Activated CD8-positive, alpha-beta memory T cell treated with anti-CD3 and anti-CD28 coated beads for 36 hours (primary cell): ENCODE measurements at regions not wholly inside any gene's neighbourhood (a gene's known extent, or its start where the extent isn't known, plus 50 kb on each side); places are given as distances from the start of the nearest gene placed in this dataset.

Experiments used
- CTCF ChIA-PET: fragments of 350-600 bp; sonication (Branson Sonifier 250); formaldehyde crosslinking; loops from one replicate; lab custom pipeline; 2021; ENCODE audit warnings: antibody characterized with exemption; lab: Charles Lee
- POLR2A ChIA-PET: fragments of 350-600 bp; sonication (Branson Sonifier 250); formaldehyde crosslinking; loops from one replicate; lab custom pipeline; 2021; ENCODE audit warnings: antibody characterized with exemption; lab: Charles Lee

- ChIA-PET POLR2A (no interaction called here), CTCF (no interaction called here)
Observed at GRCh38 chr3:118348169-118348557, 686.5 kb downstream of the IGSF11 start.

GRCh38 chr3:118354556-118354955 lies 680.1 kb downstream of the IGSF11 start:
- ChIA-PET CTCF (no interaction called here), POLR2A (no interaction called here)

- ChIA-PET CTCF (no interaction called here), POLR2A (no interaction called here)
Observed at GRCh38 chr3:118369892-118370491, 664.7 kb downstream of the IGSF11 start.

- ChIA-PET POLR2A (no interaction called here), CTCF (no interaction called here)
Observed at GRCh38 chr3:118380576-118380975, 654.1 kb downstream of the IGSF11 start.

GRCh38 chr3:118396491-118396890 lies 638.2 kb downstream of the IGSF11 start:
- ChIA-PET CTCF (no interaction called here), POLR2A (no interaction called here)

- ChIA-PET POLR2A (no interaction called here), CTCF (no interaction called here)
Observed at GRCh38 chr3:118400086-118400485, 634.6 kb downstream of the IGSF11 start.

- ChIA-PET POLR2A (no interaction called here), CTCF (no interaction called here)
Observed at GRCh38 chr3:118400886-118401285, 633.8 kb downstream of the IGSF11 start.

GRCh38 chr3:118401887-118402286 lies 632.8 kb downstream of the IGSF11 start:
- ChIA-PET CTCF (no interaction called here), POLR2A (no interaction called here)

- ChIA-PET CTCF (no interaction called here), POLR2A (no interaction called here)
Observed at GRCh38 chr3:118402971-118403370, 631.7 kb downstream of the IGSF11 start.

- ChIA-PET CTCF (no interaction called here), POLR2A (no interaction called here)
Observed at GRCh38 chr3:118406562-118406961, 628.1 kb downstream of the IGSF11 start.

GRCh38 chr3:118408431-118408830 lies 626.2 kb downstream of the IGSF11 start:
- ChIA-PET POLR2A (no interaction called here), CTCF (no interaction called here)

GRCh38 chr3:118412503-118412902 lies 622.1 kb downstream of the IGSF11 start:
- POLR2A ChIA-PET, result no interaction called here

GRCh38 chr3:118425272-118425837 lies 609.3 kb downstream of the IGSF11 start:
- CTCF ChIA-PET, result no interaction called here
- POLR2A ChIA-PET, result no interaction called here

More at GRCh38 chr3:118412503-118412902, 622.1 kb downstream of the IGSF11 start:
- CTCF ChIA-PET, result no interaction called here

- ChIA-PET CTCF (no interaction called here), POLR2A (no interaction called here)
Observed at GRCh38 chr3:118433825-118434224, 600.8 kb downstream of the IGSF11 start.

GRCh38 chr3:118435851-118436350 lies 598.7 kb downstream of the IGSF11 start:
- POLR2A ChIA-PET, result no interaction called here
- CTCF ChIA-PET, result no interaction called here

- ChIA-PET POLR2A (no interaction called here), CTCF (no interaction called here)
Observed at GRCh38 chr3:118436697-118437262, 597.9 kb downstream of the IGSF11 start.

GRCh38 chr3:118445036-118445435 lies 589.6 kb downstream of the IGSF11 start:
- POLR2A ChIA-PET, result no interaction called here
- CTCF ChIA-PET, result no interaction called here

GRCh38 chr3:118447339-118447738 lies 587.3 kb downstream of the IGSF11 start:
- POLR2A ChIA-PET, result no interaction called here
- CTCF ChIA-PET, result no interaction called here

- POLR2A ChIA-PET, result no interaction called here
Observed at GRCh38 chr3:118466795-118467330, 567.8 kb downstream of the IGSF11 start.

GRCh38 chr3:118468801-118469200 lies 565.8 kb downstream of the IGSF11 start:
- POLR2A ChIA-PET, result no interaction called here
- CTCF ChIA-PET, result no interaction called here

More at GRCh38 chr3:118466795-118467330, 567.8 kb downstream of the IGSF11 start:
- CTCF ChIA-PET, result no interaction called here

- CTCF ChIA-PET, result no interaction called here
Observed at GRCh38 chr3:118472586-118472985, 562.1 kb downstream of the IGSF11 start.

More at GRCh38 chr3:118472586-118472985, 562.1 kb downstream of the IGSF11 start:
- POLR2A ChIA-PET, result no interaction called here
